Neuronal stem cell (in vitro differentiated cells): ENCODE measurements at regions not wholly inside any gene's neighbourhood (a gene's known extent, or its start where the extent isn't known, plus 50 kb on each side); places are given as distances from the start of the nearest gene placed in this dataset.

Experiments
- DNase-seq: peaks from one replicate; pipeline ENCODE4 v3.0.0-alpha.2; 2013; ENCODE audit warnings: low spot score
- H2AFZ ChIP-seq: one replicate; pipeline ENCODE4 v1.6.1; 2013; ENCODE audit warnings: mild to moderate bottlenecking, low read length, inconsistent platforms
- H2AK5ac ChIP-seq: 2 replicates; pipeline ENCODE4 v1.6.1; 2013; ENCODE audit warnings: low read depth, mild to moderate bottlenecking, inconsistent platforms, low read length, moderate library complexity, mixed read lengths
- H2BK120ac ChIP-seq: 2 replicates; pipeline ENCODE4 v1.6.1; 2013; ENCODE audit warnings: low read depth, mild to moderate bottlenecking, inconsistent platforms, low read length, moderate library complexity, mixed read lengths
- H2BK12ac ChIP-seq: one replicate; pipeline ENCODE4 v1.6.1; 2013; ENCODE audit warnings: low read length, inconsistent platforms
- H2BK15ac ChIP-seq: 2 replicates; pipeline ENCODE4 v1.6.1; 2013; ENCODE audit warnings: mild to moderate bottlenecking, low read length, inconsistent platforms, mixed read lengths
- H2BK5ac ChIP-seq: one replicate; pipeline ENCODE4 v1.6.1; 2013; ENCODE audit warnings: inconsistent platforms, mild to moderate bottlenecking, low read length, moderate library complexity
- H3K14ac ChIP-seq: one replicate; pipeline ENCODE4 v1.6.1; 2013; ENCODE audit warnings: low read length, inconsistent platforms
- H3K18ac ChIP-seq: 2 replicates; pipeline ENCODE4 v1.6.1; 2013; ENCODE audit warnings: low read length, inconsistent platforms
- H3K23ac ChIP-seq: 2 replicates; pipeline ENCODE4 v1.6.1; 2013; ENCODE audit warnings: low read depth, mild to moderate bottlenecking, mixed read lengths, low read length, inconsistent platforms; ENCODE audit not compliant: poor library complexity
- H3K27ac ChIP-seq: replicated peaks from 3 replicates; pipeline ENCODE4 v1.5.1; 2013; ENCODE audit warnings: low read length, inconsistent platforms
- H3K27me3 ChIP-seq, 3 experiments: 2 replicates each; pipeline ENCODE4 v1.6.1; 2013; ENCODE audit warnings: low read length in 3 of 3, mild to moderate bottlenecking in 2 of 3, inconsistent platforms in 1 of 3, low read depth in 1 of 3, mixed read lengths in 1 of 3, moderate library complexity in 1 of 3; ENCODE audit not compliant: control insufficient read depth in 3 of 3, insufficient read depth in 3 of 3
- H3K36me3 ChIP-seq, 2 donors: replicated peaks in 1 of 2; 2 replicates each; pipeline ENCODE4 v1.6.1; 2013; ENCODE audit warnings: low read length in 2 of 2; ENCODE audit not compliant: control insufficient read depth in 2 of 2, insufficient read depth in 2 of 2
- H3K4ac ChIP-seq: 2 replicates; pipeline ENCODE4 v1.6.1; 2013; ENCODE audit warnings: inconsistent platforms, mild to moderate bottlenecking, low read length, moderate library complexity
- H3K4me1 ChIP-seq, 2 donors: 1 replicate in 1 of 2; 2 replicates in 1 of 2; pipeline ENCODE4 v1.6.1; 2013; ENCODE audit warnings: low read length in 2 of 2, low read depth in 1 of 2; ENCODE audit not compliant: control insufficient read depth in 2 of 2, insufficient read depth in 1 of 2
- H3K4me2 ChIP-seq: one replicate; pipeline ENCODE4 v1.6.1; 2013; ENCODE audit warnings: mild to moderate bottlenecking, low read length, inconsistent platforms; ENCODE audit not compliant: insufficient read depth, poor library complexity, severe bottlenecking
- H3K4me3 ChIP-seq, 2 donors: 2 replicates each; pipeline ENCODE4 v1.5.1; 2013; ENCODE audit warnings: low read length in 2 of 2, mild to moderate bottlenecking in 2 of 2, inconsistent platforms in 1 of 2, moderate library complexity in 1 of 2
- H3K79me1 ChIP-seq: one replicate; pipeline ENCODE4 v1.6.1; 2013; ENCODE audit warnings: low read depth, mild to moderate bottlenecking, inconsistent platforms, low read length, moderate library complexity
- H3K9ac ChIP-seq: one replicate; pipeline ENCODE4 v1.6.1; 2013; ENCODE audit warnings: mild to moderate bottlenecking, low read depth, low read length, inconsistent platforms; ENCODE audit not compliant: poor library complexity
- H3K9me3 ChIP-seq, 2 donors: replicated peaks in 1 of 2; 2 replicates each; pipeline versions ENCODE3 to v1.6.1; 2013; ENCODE audit warnings: low read length in 2 of 2, mild to moderate bottlenecking in 2 of 2, inconsistent platforms in 1 of 2, low read depth in 1 of 2, mixed read lengths in 1 of 2, moderate library complexity in 1 of 2; ENCODE audit not compliant: control insufficient read depth in 2 of 2, insufficient read depth in 1 of 2
- H4K8ac ChIP-seq: one replicate; pipeline ENCODE4 v1.6.1; 2013; ENCODE audit warnings: low read depth, mild to moderate bottlenecking, inconsistent platforms, low read length, moderate library complexity
- H4K91ac ChIP-seq: one replicate; pipeline ENCODE4 v1.6.1; 2013; ENCODE audit warnings: low read length, low read depth, mild to moderate bottlenecking, inconsistent platforms; ENCODE audit not compliant: poor library complexity
- WGBS, 2 donors: extraction: QIAGEN DNeasy Blood & Tissue Kit; methylation state at CpG; one replicate each; pipeline ENCODE4 v1.1.7; 2013; ENCODE audit warnings: missing lambda C conversion rate in 2 of 2, mixed read lengths in 1 of 2; ENCODE audit not compliant: insufficient read length in 2 of 2, insufficient replicate concordance in 1 of 2; ENCODE audit errors: extremely low coverage in 2 of 2; 5-methylcytosine and 5-hydroxymethylcytosine counted together

- no CpG with 5 or more reads among the region's 1 CpG for WGBS, 2 donors
- no peaks in the 10 kb centered on the region for H3K79me1 ChIP-seq
Measured at GRCh38 chr3:113354307-113354706, 87.0 kb downstream of the CFAP44 start.

GRCh38 chr3:113353678-113354077 is 87.6 kb downstream of the CFAP44 start:
- H2BK12ac ChIP-seq, result no peak overlapping the region
- H3K4me2 ChIP-seq, result no peak overlapping the region
- H3K4me1 ChIP-seq, result peaks cover 0 to 3% of the 10 kb centered on the region in 2 donors
- WGBS, 2 donors, result no CpG with 5 or more reads among the region's 1 CpG
- H3K36me3 ChIP-seq, result no peaks in the 10 kb centered on the region
- H2BK120ac ChIP-seq, result no peak overlapping the region
- no peak overlapping the region for H3K18ac ChIP-seq
- H3K4ac ChIP-seq, result no peak overlapping the region
- H3K23ac ChIP-seq, result no peak overlapping the region
- no peak overlapping the region for H2BK15ac ChIP-seq
- no peak overlapping the region for H3K27ac ChIP-seq
- no peak overlapping the region for H2BK5ac ChIP-seq
- no peak overlapping the region for H3K4me3 ChIP-seq
- no peaks in the 10 kb centered on the region for H3K79me1 ChIP-seq
- H3K27me3 ChIP-seq, result no peaks in the 10 kb centered on the region
- H3K14ac ChIP-seq, result no peak overlapping the region
- no peak overlapping the region for H3K9ac ChIP-seq
- no peak overlapping the region for H2AFZ ChIP-seq
- no peak for DNase-seq
- H4K8ac ChIP-seq, result no peak overlapping the region
- no peaks in the 10 kb centered on the region for H3K9me3 ChIP-seq
- no peak overlapping the region for H2AK5ac ChIP-seq
- H4K91ac ChIP-seq, result no peak overlapping the region

More at GRCh38 chr3:113354307-113354706, 87.0 kb downstream of the CFAP44 start:
- H2BK5ac ChIP-seq, result no peak overlapping the region
- H3K36me3 ChIP-seq, result no peaks in the 10 kb centered on the region
- no peak overlapping the region for H3K14ac ChIP-seq
- no peak overlapping the region for H3K18ac ChIP-seq
- no peak for DNase-seq
- H3K9me3 ChIP-seq, result no peaks in the 10 kb centered on the region
- H3K4me1 ChIP-seq, result peaks cover 0 to 3% of the 10 kb centered on the region in 2 donors
- no peak overlapping the region for H3K4ac ChIP-seq
- no peak overlapping the region for H2BK120ac ChIP-seq
- no peak overlapping the region for H2BK12ac ChIP-seq
- no peak overlapping the region for H2AK5ac ChIP-seq
- no peak overlapping the region for H4K8ac ChIP-seq
- no peak overlapping the region for H3K9ac ChIP-seq
- no peak overlapping the region for H3K27ac ChIP-seq
- no peaks in the 10 kb centered on the region for H3K27me3 ChIP-seq
- no peak overlapping the region for H4K91ac ChIP-seq
- H2BK15ac ChIP-seq, result no peak overlapping the region
- no peak overlapping the region for H3K4me2 ChIP-seq
- H2AFZ ChIP-seq, result no peak overlapping the region
- no peak overlapping the region for H3K4me3 ChIP-seq
- no peak overlapping the region for H3K23ac ChIP-seq

- Histone ChIP-seq H2AFZ (no peak overlapping the region), H3K9ac (no peak overlapping the region), H2BK15ac (no peak overlapping the region), H4K91ac (no peak overlapping the region), H3K4me2 (no peak overlapping the region), H3K23ac (no peak overlapping the region), H3K14ac (peak overlapping the region; percentile 3), H3K4me1 (no peaks in the 10 kb centered on the region), H2BK12ac (no peak overlapping the region), H3K27ac (no peak overlapping the region), H3K4me3 (no peak overlapping the region), H2AK5ac (no peak overlapping the region), H3K4ac (no peak overlapping the region), H4K8ac (no peak overlapping the region), H3K18ac (no peak overlapping the region), H3K36me3 (peaks cover 0 to 2% of the 10 kb centered on the region in 2 donors), H3K79me1 (no peaks in the 10 kb centered on the region), H3K9me3 (no peaks in the 10 kb centered on the region), H2BK120ac (no peak overlapping the region), H3K27me3 (no peaks in the 10 kb centered on the region), H2BK5ac (no peak overlapping the region)
- no peak for DNase-seq
- WGBS, 2 donors, result no CpG with 5 or more reads among the region's 9 CpGs
Measured at GRCh38 chr3:113340785-113341184, 100.5 kb downstream of the CFAP44 start.

GRCh38 chr3:113339616-113340244 is 101.6 kb downstream of the CFAP44 start:
- Histone ChIP-seq H3K9me3 (no peaks in the 10 kb centered on the region), H3K36me3 (peaks cover 0 to 2% of the 10 kb centered on the region in 2 donors), H3K4me2 (no peak overlapping the region), H3K23ac (no peak overlapping the region), H2BK5ac (no peak overlapping the region), H2AK5ac (no peak overlapping the region), H2BK12ac (no peak overlapping the region), H3K4ac (no peak overlapping the region), H2AFZ (no peak overlapping the region), H4K91ac (no peak overlapping the region), H3K4me3 (peak overlapping the region in 1 of 2 donors; percentile 56), H2BK15ac (no peak overlapping the region), H3K79me1 (no peaks in the 10 kb centered on the region), H4K8ac (no peak overlapping the region), H3K18ac (no peak overlapping the region), H3K27ac (no peak overlapping the region), H3K4me1 (no peaks in the 10 kb centered on the region), H3K9ac (no peak overlapping the region), H3K14ac (no peak overlapping the region), H3K27me3 (no peaks in the 10 kb centered on the region), H2BK120ac (no peak overlapping the region)
- WGBS, 2 donors, result no CpG with 5 or more reads among the region's 9 CpGs
- DNase-seq, result no peak
